H1 (cell line): ENCODE measurements at regions not wholly inside any gene's neighbourhood (a gene's known extent, or its start where the extent isn't known, plus 50 kb on each side); places are given as distances from the start of the nearest gene placed in this dataset.

Experiments
- CBX5 ChIP-seq: fragments of 300-800, 300-1000 bp; sonication (generic); IDR thresholded peaks from 2 replicates; pipeline ENCODE4 v1.7.1; 2016; ENCODE audit warnings: antibody characterized with exemption, low read length, low read depth
- CHD7 ChIP-seq: fragments of 300-600 bp; sonication (generic); IDR thresholded peaks from 2 replicates; pipeline ENCODE4 v1.7.1; 2012; ENCODE audit warnings: low read length, moderate library complexity, mild to moderate bottlenecking, inconsistent platforms; ENCODE audit not compliant: insufficient replicate concordance
- JUND ChIP-seq: IDR thresholded peaks from 2 replicates; pipeline ENCODE4 v1.6.1; 2011; ENCODE audit warnings: mild to moderate bottlenecking, improper control_type of control experiment, low read length
- PHF8 ChIP-seq: fragments of 200-600 bp; sonication (generic); conservative IDR thresholded peaks from 2 replicates; pipeline ENCODE4 v1.7.1; 2012; ENCODE audit warnings: low read depth, mild to moderate bottlenecking, inconsistent platforms, low read length, moderate library complexity
- RBBP5 ChIP-seq: IDR thresholded peaks from 2 replicates; pipeline ENCODE4 v1.7.1; 2012; ENCODE audit warnings: low read depth, mild to moderate bottlenecking, inconsistent platforms, low read length, moderate library complexity, borderline replicate concordance
- SIN3A ChIP-seq, 2 experiments: IDR thresholded peaks in 1 of 2; conservative IDR thresholded peaks in 1 of 2; 2 replicates each; pipeline ENCODE4 v1.6.1; 2011 to 2012; ENCODE audit warnings: low read length in 2 of 2, improper control_type of control experiment in 1 of 2, low read depth in 1 of 2, mild to moderate bottlenecking in 1 of 2
- SRF ChIP-seq: IDR thresholded peaks from 2 replicates; pipeline ENCODE4 v1.6.1; 2011; ENCODE audit warnings: mild to moderate bottlenecking, low read depth, low read length, moderate library complexity
- TEAD4 ChIP-seq: IDR thresholded peaks from 2 replicates; pipeline ENCODE4 v1.6.1; 2012; ENCODE audit warnings: low read depth, low read length, inconsistent platforms, mixed read lengths
- TF ChIP-seq, protein P1 (sequence below), 3 experiments: IDR thresholded peaks; 1 replicate in 2 of 3; 2 replicates in 1 of 3; pipeline versions ENCODE4 v1.5.1 to v1.6.1; 2011; ENCODE audit warnings: low read length in 3 of 3, mild to moderate bottlenecking in 3 of 3, inconsistent platforms in 2 of 3, low read depth in 1 of 3, moderate library complexity in 1 of 3; ENCODE audit not compliant: insufficient read depth in 1 of 3; ENCODE audit errors: control extremely low read depth in 1 of 3

GRCh38 chr9:107833295-107833694, 343.7 kb upstream of the KLF4 start (continued):
- TF ChIP-seq CHD7 = no peak
- TF ChIP-seq TEAD4 = no peak
- TF ChIP-seq SRF = no peak
- TF ChIP-seq CBX5 = no peak
- no peak for TF ChIP-seq RBBP5
- no peak for TF ChIP-seq SIN3A (conservative IDR thresholded peaks at IDR 0.05 in 1 of 2, IDR thresholded peaks at IDR 0.05 in 1 of 2; ENCODE audit: low read depth in 1 of 2, low read length in 2 of 2)
- TF ChIP-seq JUND = no peak
- TF ChIP-seq, protein P1, sequence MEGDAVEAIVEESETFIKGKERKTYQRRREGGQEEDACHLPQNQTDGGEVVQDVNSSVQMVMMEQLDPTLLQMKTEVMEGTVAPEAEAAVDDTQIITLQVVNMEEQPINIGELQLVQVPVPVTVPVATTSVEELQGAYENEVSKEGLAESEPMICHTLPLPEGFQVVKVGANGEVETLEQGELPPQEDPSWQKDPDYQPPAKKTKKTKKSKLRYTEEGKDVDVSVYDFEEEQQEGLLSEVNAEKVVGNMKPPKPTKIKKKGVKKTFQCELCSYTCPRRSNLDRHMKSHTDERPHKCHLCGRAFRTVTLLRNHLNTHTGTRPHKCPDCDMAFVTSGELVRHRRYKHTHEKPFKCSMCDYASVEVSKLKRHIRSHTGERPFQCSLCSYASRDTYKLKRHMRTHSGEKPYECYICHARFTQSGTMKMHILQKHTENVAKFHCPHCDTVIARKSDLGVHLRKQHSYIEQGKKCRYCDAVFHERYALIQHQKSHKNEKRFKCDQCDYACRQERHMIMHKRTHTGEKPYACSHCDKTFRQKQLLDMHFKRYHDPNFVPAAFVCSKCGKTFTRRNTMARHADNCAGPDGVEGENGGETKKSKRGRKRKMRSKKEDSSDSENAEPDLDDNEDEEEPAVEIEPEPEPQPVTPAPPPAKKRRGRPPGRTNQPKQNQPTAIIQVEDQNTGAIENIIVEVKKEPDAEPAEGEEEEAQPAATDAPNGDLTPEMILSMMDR (IDR thresholded peaks at IDR 0.05; ENCODE audit: control extremely low read depth in 1 of 3, insufficient read depth in 1 of 3, low read depth in 1 of 3, low read length in 3 of 3) = no peak
- no peak for TF ChIP-seq PHF8
